Neural cell (in vitro differentiated cells): ENCODE measurements at regions not wholly inside any gene's neighbourhood (a gene's known extent, or its start where the extent isn't known, plus 50 kb on each side); places are given as distances from the start of the nearest gene placed in this dataset.

ENCODE experiments used
- H2AFZ ChIP-seq: fragments of 200-600, 300-800 bp; sonication (generic), shearing (Covaris generic); 2 replicates; pipeline ENCODE4 v1.6.0; 2014; ENCODE audit warnings: low read depth, mild to moderate bottlenecking, antibody characterized with exemption, low read length, moderate library complexity
- H3F3A ChIP-seq: fragments of 200-600 bp; shearing (Covaris generic); 2 replicates; pipeline ENCODE4 v1.6.1; 2016; ENCODE audit warnings: mild to moderate bottlenecking, moderate library complexity, mixed read lengths, antibody characterized with exemption, low read length; ENCODE audit not compliant: insufficient read depth, poor library complexity, severe bottlenecking
- H3K27ac ChIP-seq: fragments of 200-600, 300-800 bp; sonication (generic), shearing (Covaris generic); 2 replicates; pipeline ENCODE4 v1.5.1; 2014; ENCODE audit warnings: mild to moderate bottlenecking, low read length, moderate library complexity
- H3K27me3 ChIP-seq: fragments of 300-800, 200-600 bp; sonication (generic), shearing (Covaris generic); 2 replicates; pipeline ENCODE4 v1.6.0; 2014; ENCODE audit warnings: mild to moderate bottlenecking, low read depth, low read length, moderate library complexity; ENCODE audit not compliant: insufficient read depth
- H3K36me3 ChIP-seq: fragments of 300-800, 200-600 bp; sonication (generic), shearing (Covaris generic); 2 replicates; pipeline ENCODE4 v1.5.1; 2014; ENCODE audit warnings: mild to moderate bottlenecking, antibody characterized with exemption, low read length, moderate library complexity; ENCODE audit not compliant: insufficient read depth
- H3K4me2 ChIP-seq: fragments of 300-800, 200-600 bp; sonication (generic), shearing (Covaris generic); 2 replicates; pipeline ENCODE4 v1.6.0; 2014; ENCODE audit warnings: mild to moderate bottlenecking, low read length
- H3K4me3 ChIP-seq: fragments of 300-800, 200-600 bp; sonication (generic), shearing (Covaris generic); 2 replicates; pipeline ENCODE4 v1.5.1; 2014; ENCODE audit warnings: mild to moderate bottlenecking, low read length, moderate library complexity
- H3K79me2 ChIP-seq: fragments of 200-600 bp; shearing (Covaris generic); replicated peaks from 2 replicates; pipeline ENCODE4 v1.6.0; 2014; ENCODE audit warnings: mild to moderate bottlenecking, low read length, moderate library complexity; ENCODE audit not compliant: insufficient read depth
- H3K9ac ChIP-seq: fragments of 300-800, 200-600 bp; sonication (generic), shearing (Covaris generic); 2 replicates; pipeline ENCODE4 v1.6.1; 2016; ENCODE audit warnings: mild to moderate bottlenecking, low read length, mixed read lengths
- H3K9me2 ChIP-seq: fragments of 200-600 bp; shearing (Covaris generic); 2 replicates; pipeline ENCODE4 v1.6.1; 2016; ENCODE audit warnings: mild to moderate bottlenecking, low read length, mixed read lengths; ENCODE audit not compliant: insufficient read depth
- H3K9me3 ChIP-seq: fragments of 200-600, 300-800 bp; sonication (generic), shearing (Covaris generic); 2 replicates; pipeline ENCODE4 v1.6.1; 2016; ENCODE audit warnings: mild to moderate bottlenecking, mixed run types, low read length, moderate library complexity, mixed read lengths
- H4K20me1 ChIP-seq: fragments of 200-600 bp; shearing (Covaris generic); 2 replicates; pipeline ENCODE4 v1.6.1; 2016; ENCODE audit warnings: mild to moderate bottlenecking, mixed run types; ENCODE audit not compliant: insufficient read depth
- EP300 ChIP-seq: fragments of 450-650 bp; conservative IDR thresholded peaks from 2 replicates; pipeline ENCODE4 v1.6.1; 2014; ENCODE audit warnings: antibody characterized with exemption, mild to moderate bottlenecking, moderate library complexity; ENCODE audit not compliant: poor library complexity, severe bottlenecking
- EZH2 ChIP-seq: fragments of 200-600, 300-800 bp; shearing (Covaris generic), sonication (generic); IDR thresholded peaks from 2 replicates; pipeline ENCODE4 v1.6.1; 2014; ENCODE audit warnings: antibody characterized with exemption, low read length, borderline replicate concordance, mild to moderate bottlenecking; ENCODE audit not compliant: insufficient read depth, poor library complexity, severe bottlenecking
- MXI1 ChIP-seq: fragments of 450-650 bp; conservative IDR thresholded peaks from 2 replicates; pipeline ENCODE4 v1.6.1; 2014; ENCODE audit warnings: antibody characterized with exemption, mild to moderate bottlenecking; ENCODE audit not compliant: poor library complexity, severe bottlenecking
- POLR2AphosphoS5 ChIP-seq: IDR thresholded peaks from 2 replicates; pipeline ENCODE4 v1.6.1; 2012
- RAD21 ChIP-seq: fragments of 450-650 bp; conservative IDR thresholded peaks from 2 replicates; pipeline ENCODE4 v1.6.1; 2014; ENCODE audit warnings: antibody characterized with exemption, mild to moderate bottlenecking, moderate library complexity
- SMC3 ChIP-seq: fragments of 450-650 bp; conservative IDR thresholded peaks from 2 replicates; pipeline ENCODE4 v1.6.1; 2014; ENCODE audit warnings: antibody characterized with exemption, mild to moderate bottlenecking, moderate library complexity; ENCODE audit not compliant: poor library complexity
- TAF1 ChIP-seq: IDR thresholded peaks from 2 replicates; pipeline ENCODE4 v1.6.1; 2012; ENCODE audit warnings: low read depth
- TF ChIP-seq, protein P1 (sequence below): IDR thresholded peaks from 2 replicates; pipeline ENCODE4 v1.6.1; 2012; ENCODE audit warnings: borderline replicate concordance
- TF ChIP-seq, protein P2 (sequence below): fragments of 450-650 bp; IDR thresholded peaks from 2 replicates; pipeline ENCODE4 v1.5.1; 2014; ENCODE audit warnings: antibody characterized with exemption, mild to moderate bottlenecking, moderate library complexity; ENCODE audit not compliant: poor library complexity, severe bottlenecking

DNA sequence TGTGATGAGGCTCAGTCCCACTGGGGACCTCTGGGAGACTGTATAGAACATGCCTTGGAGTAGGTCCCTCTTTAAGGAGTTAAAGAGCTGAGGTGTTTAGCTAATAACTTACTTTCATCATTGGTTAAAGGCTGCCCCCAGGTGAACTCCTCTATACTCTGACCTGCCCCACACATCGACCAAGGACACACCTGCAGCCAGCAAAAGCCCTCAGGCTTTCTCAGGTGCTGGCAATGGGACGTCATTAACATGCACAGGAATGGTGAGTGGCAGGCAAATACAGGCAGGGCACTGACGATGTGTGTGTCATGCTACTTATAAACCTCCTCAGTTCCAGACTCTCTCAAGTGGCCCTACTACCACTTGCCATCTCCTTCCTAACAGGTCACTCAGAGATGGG is 366.4 kb downstream of the KIF16B start:
- H3K9me2 ChIP-seq, result no peaks in the 10 kb centered on the region
- no peaks in the 10 kb centered on the region for H3K27me3 ChIP-seq
- H3K36me3 ChIP-seq, result no peaks in the 10 kb centered on the region
- H2AFZ ChIP-seq, result no peak overlapping the region
- no peak overlapping the region for H3K27ac ChIP-seq
- H3K9me3 ChIP-seq, result no peaks in the 10 kb centered on the region
- no peaks in the 10 kb centered on the region for H4K20me1 ChIP-seq
- TF ChIP-seq EZH2, result no peak
- TF ChIP-seq, protein P1, sequence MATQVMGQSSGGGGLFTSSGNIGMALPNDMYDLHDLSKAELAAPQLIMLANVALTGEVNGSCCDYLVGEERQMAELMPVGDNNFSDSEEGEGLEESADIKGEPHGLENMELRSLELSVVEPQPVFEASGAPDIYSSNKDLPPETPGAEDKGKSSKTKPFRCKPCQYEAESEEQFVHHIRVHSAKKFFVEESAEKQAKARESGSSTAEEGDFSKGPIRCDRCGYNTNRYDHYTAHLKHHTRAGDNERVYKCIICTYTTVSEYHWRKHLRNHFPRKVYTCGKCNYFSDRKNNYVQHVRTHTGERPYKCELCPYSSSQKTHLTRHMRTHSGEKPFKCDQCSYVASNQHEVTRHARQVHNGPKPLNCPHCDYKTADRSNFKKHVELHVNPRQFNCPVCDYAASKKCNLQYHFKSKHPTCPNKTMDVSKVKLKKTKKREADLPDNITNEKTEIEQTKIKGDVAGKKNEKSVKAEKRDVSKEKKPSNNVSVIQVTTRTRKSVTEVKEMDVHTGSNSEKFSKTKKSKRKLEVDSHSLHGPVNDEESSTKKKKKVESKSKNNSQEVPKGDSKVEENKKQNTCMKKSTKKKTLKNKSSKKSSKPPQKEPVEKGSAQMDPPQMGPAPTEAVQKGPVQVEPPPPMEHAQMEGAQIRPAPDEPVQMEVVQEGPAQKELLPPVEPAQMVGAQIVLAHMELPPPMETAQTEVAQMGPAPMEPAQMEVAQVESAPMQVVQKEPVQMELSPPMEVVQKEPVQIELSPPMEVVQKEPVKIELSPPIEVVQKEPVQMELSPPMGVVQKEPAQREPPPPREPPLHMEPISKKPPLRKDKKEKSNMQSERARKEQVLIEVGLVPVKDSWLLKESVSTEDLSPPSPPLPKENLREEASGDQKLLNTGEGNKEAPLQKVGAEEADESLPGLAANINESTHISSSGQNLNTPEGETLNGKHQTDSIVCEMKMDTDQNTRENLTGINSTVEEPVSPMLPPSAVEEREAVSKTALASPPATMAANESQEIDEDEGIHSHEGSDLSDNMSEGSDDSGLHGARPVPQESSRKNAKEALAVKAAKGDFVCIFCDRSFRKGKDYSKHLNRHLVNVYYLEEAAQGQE, result no peak
- TF ChIP-seq SMC3, result no peak
- TF ChIP-seq TAF1, result no peak
- TF ChIP-seq POLR2AphosphoS5, result no peak
- TF ChIP-seq RAD21, result no peak
- TF ChIP-seq EP300, result no peak
- TF ChIP-seq MXI1, result no peak
- TF ChIP-seq, protein P2, sequence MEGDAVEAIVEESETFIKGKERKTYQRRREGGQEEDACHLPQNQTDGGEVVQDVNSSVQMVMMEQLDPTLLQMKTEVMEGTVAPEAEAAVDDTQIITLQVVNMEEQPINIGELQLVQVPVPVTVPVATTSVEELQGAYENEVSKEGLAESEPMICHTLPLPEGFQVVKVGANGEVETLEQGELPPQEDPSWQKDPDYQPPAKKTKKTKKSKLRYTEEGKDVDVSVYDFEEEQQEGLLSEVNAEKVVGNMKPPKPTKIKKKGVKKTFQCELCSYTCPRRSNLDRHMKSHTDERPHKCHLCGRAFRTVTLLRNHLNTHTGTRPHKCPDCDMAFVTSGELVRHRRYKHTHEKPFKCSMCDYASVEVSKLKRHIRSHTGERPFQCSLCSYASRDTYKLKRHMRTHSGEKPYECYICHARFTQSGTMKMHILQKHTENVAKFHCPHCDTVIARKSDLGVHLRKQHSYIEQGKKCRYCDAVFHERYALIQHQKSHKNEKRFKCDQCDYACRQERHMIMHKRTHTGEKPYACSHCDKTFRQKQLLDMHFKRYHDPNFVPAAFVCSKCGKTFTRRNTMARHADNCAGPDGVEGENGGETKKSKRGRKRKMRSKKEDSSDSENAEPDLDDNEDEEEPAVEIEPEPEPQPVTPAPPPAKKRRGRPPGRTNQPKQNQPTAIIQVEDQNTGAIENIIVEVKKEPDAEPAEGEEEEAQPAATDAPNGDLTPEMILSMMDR, result no peak
- no peaks in the 10 kb centered on the region for H3K79me2 ChIP-seq
- no peaks in the 10 kb centered on the region for H3F3A ChIP-seq
- H3K4me2 ChIP-seq, result no peak overlapping the region
- H3K4me3 ChIP-seq, result no peak overlapping the region
- H3K9ac ChIP-seq, result no peak overlapping the region

DNA sequence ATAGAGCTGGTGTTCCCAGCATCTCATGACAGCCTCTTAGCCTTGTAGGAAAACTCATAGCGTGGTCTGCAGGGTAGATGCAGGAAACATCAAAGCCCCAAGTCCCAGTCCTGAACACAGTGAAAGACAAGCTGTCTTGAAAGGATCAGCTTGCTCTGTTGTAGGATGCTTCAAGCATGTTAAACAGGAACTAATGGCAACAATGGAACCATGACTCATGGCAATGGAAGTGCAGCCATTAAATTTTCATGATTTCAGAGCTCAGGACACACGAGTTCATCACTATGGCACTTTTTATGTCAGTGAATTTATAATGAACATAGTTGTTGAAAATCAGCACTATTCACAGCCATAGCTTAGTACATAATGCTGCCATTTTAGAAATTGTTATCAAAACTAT is 367.7 kb downstream of the KIF16B start:
- H3K9ac ChIP-seq, result no peak overlapping the region
- H4K20me1 ChIP-seq, result no peaks in the 10 kb centered on the region
- TF ChIP-seq, protein P1, result no peak
- TF ChIP-seq EZH2 (no peak), EP300 (no peak), SMC3 (no peak), RAD21 (no peak), MXI1 (no peak), POLR2AphosphoS5 (no peak), TAF1 (no peak)
- TF ChIP-seq, protein P2, result no peak

More for the DNA sequence above, 367.7 kb downstream of the KIF16B start:
- H3K9me2 ChIP-seq, result no peaks in the 10 kb centered on the region
- H3K27me3 ChIP-seq, result no peaks in the 10 kb centered on the region
- H3K4me2 ChIP-seq, result no peak overlapping the region
- H3K4me3 ChIP-seq, result no peak overlapping the region
- H3K9me3 ChIP-seq, result no peaks in the 10 kb centered on the region
- H3K79me2 ChIP-seq, result no peaks in the 10 kb centered on the region
- H2AFZ ChIP-seq, result no peak overlapping the region
- H3F3A ChIP-seq, result no peaks in the 10 kb centered on the region
- H3K36me3 ChIP-seq, result no peaks in the 10 kb centered on the region
- H3K27ac ChIP-seq, result no peak overlapping the region
